Gastroesophageal sphincter (tissue), 4 donors: ENCODE measurements at regions not wholly inside any gene's neighbourhood (a gene's known extent, or its start where the extent isn't known, plus 50 kb on each side); places are given as distances from the start of the nearest gene placed in this dataset.

ENCODE experiments used
- ATAC-seq: fragments of 150-250 bp; one replicate; pipeline ENCODE4 v1.9.1; 2016; ENCODE audit warnings: mild to moderate bottlenecking, moderate library complexity
- H3K27ac ChIP-seq, 4 donors: fragments of 200-600 bp; sonication (generic) in 3 of 4; 1 replicate in 3 of 4; 2 replicates in 1 of 4; pipeline ENCODE4 v1.5.1; 2016 to 2019
- H3K27me3 ChIP-seq: fragments of 200-600 bp; sonication (generic); one replicate; pipeline ENCODE4 v1.5.1; 2019
- H3K36me3 ChIP-seq, 2 donors: fragments of 200-600 bp; sonication (generic); one replicate each; pipeline ENCODE4 v1.5.1; 2019; ENCODE audit warnings: control low read depth in 1 of 2
- H3K4me1 ChIP-seq, 3 donors: fragments of 200-600 bp; sonication (generic); 1 replicate in 2 of 3; 2 replicates in 1 of 3; pipeline ENCODE4 v1.5.1; 2016 to 2019; ENCODE audit warnings: control low read depth in 2 of 3
- H3K4me3 ChIP-seq, 2 donors: fragments of 200-600 bp; sonication (generic); one replicate each; pipeline ENCODE4 v1.5.1; 2019; ENCODE audit warnings: mild to moderate bottlenecking in 1 of 2, moderate library complexity in 1 of 2
- H3K9me3 ChIP-seq, 3 donors: fragments of 200-600 bp; sonication (generic); one replicate each; pipeline ENCODE4 v1.5.1; 2017 to 2019; ENCODE audit warnings: control low read depth in 2 of 3
- CTCF ChIP-seq, 4 experiments: fragments of 200-600 bp in 2 of 4; fragments of 450-650 bp in 2 of 4; sonication (generic) in 1 of 4; IDR thresholded peaks; one replicate each; pipeline ENCODE4 v1.5.1; 2017 to 2019; ENCODE audit warnings: antibody characterized with exemption in 4 of 4, mild to moderate bottlenecking in 2 of 4, moderate library complexity in 2 of 4
- EP300 ChIP-seq: sonication (generic); formaldehyde crosslinking; IDR thresholded peaks from one replicate; pipeline ENCODE4 v1.6.1; 2017; ENCODE audit warnings: antibody characterized with exemption, mild to moderate bottlenecking
- POLR2A ChIP-seq, 2 donors: fragments of 450-650 bp; IDR thresholded peaks; one replicate each; pipeline ENCODE4 v1.6.1; 2017; ENCODE audit warnings: antibody characterized with exemption in 2 of 2, mild to moderate bottlenecking in 2 of 2, moderate library complexity in 1 of 2
- POLR2AphosphoS5 ChIP-seq: sonication (generic); formaldehyde crosslinking; IDR thresholded peaks from one replicate; pipeline ENCODE4 v1.6.1; 2017; ENCODE audit warnings: antibody characterized with exemption
- WGBS, 2 donors: methylation state at CpG; one replicate each; pipeline ENCODE4 v1.1.5; 2018; ENCODE audit warnings: low coverage in 1 of 2; 5-methylcytosine and 5-hydroxymethylcytosine counted together

- no peak overlapping the region for H3K27ac ChIP-seq
- 40 to 69% methylated on average over 1 to 4 of the region's 4 CpGs for WGBS, 2 donors
- H3K9me3 ChIP-seq = no peaks in the 10 kb centered on the region
- no peaks in the 10 kb centered on the region for H3K27me3 ChIP-seq
- H3K4me3 ChIP-seq = no peak overlapping the region
- no peak for TF ChIP-seq CTCF (IDR thresholded peaks at IDR 0.05)
- no peak for TF ChIP-seq POLR2AphosphoS5
- TF ChIP-seq EP300 = no peak
- no peak for TF ChIP-seq POLR2A (IDR thresholded peaks at IDR 0.05)
- ATAC-seq = no peak
- H3K4me1 ChIP-seq = no peaks in the 10 kb centered on the region
- H3K36me3 ChIP-seq = no peaks in the 10 kb centered on the region
Observed at GRCh38 chr9:30197954-30198353, 2186.5 kb upstream of the ACO1 start.

GRCh38 chr9:30198463-30199309 is 2185.8 kb upstream of the ACO1 start:
- H3K27me3 ChIP-seq = no peaks in the 10 kb centered on the region
- no peak overlapping the region for H3K4me3 ChIP-seq
- H3K9me3 ChIP-seq = no peaks in the 10 kb centered on the region
- WGBS, 2 donors = 84 to 96% methylated on average over 4 to 12 of the region's 24 CpGs
- ATAC-seq = no peak
- no peaks in the 10 kb centered on the region for H3K36me3 ChIP-seq
- H3K27ac ChIP-seq = no peak overlapping the region
- TF ChIP-seq CTCF (IDR thresholded peaks at IDR 0.05) (no peak), POLR2A (IDR thresholded peaks at IDR 0.05) (no peak), EP300 (no peak), POLR2AphosphoS5 (no peak)
- no peaks in the 10 kb centered on the region for H3K4me1 ChIP-seq

GRCh38 chr9:30201024-30201423 is 2183.4 kb upstream of the ACO1 start:
- Histone ChIP-seq H3K27ac (no peak overlapping the region), H3K9me3 (no peaks in the 10 kb centered on the region), H3K36me3 (no peaks in the 10 kb centered on the region), H3K4me1 (no peaks in the 10 kb centered on the region), H3K4me3 (no peak overlapping the region), H3K27me3 (no peaks in the 10 kb centered on the region)
- WGBS, 2 donors = 100% methylated on average over 3 of the region's 3 CpGs; no CpG with 5 or more reads in 1 of the 2 donors
- ATAC-seq = no peak
- TF ChIP-seq POLR2A (IDR thresholded peaks at IDR 0.05) (no peak), EP300 (no peak), POLR2AphosphoS5 (no peak), CTCF (IDR thresholded peaks at IDR 0.05) (no peak)

- H3K36me3 ChIP-seq = no peaks in the 10 kb centered on the region
- H3K9me3 ChIP-seq = no peaks in the 10 kb centered on the region
- H3K27me3 ChIP-seq = no peaks in the 10 kb centered on the region
- no peak overlapping the region for H3K4me3 ChIP-seq
- no peak overlapping the region for H3K27ac ChIP-seq
- H3K4me1 ChIP-seq = no peaks in the 10 kb centered on the region
- TF ChIP-seq EP300 = no peak
- TF ChIP-seq POLR2AphosphoS5 = no peak
- ATAC-seq = no peak
- WGBS, 2 donors = 39 to 61% methylated on average over 4 of the region's 4 CpGs
Observed at GRCh38 chr9:30235068-30235467, 2149.4 kb upstream of the ACO1 start.

GRCh38 chr9:30235564-30235963 is 2148.9 kb upstream of the ACO1 start:
- no peaks in the 10 kb centered on the region for H3K4me1 ChIP-seq
- H3K9me3 ChIP-seq = no peaks in the 10 kb centered on the region
- H3K27me3 ChIP-seq = no peaks in the 10 kb centered on the region
- no peak overlapping the region for H3K4me3 ChIP-seq
- no peaks in the 10 kb centered on the region for H3K36me3 ChIP-seq
- WGBS, 2 donors = 83 to 85% methylated on average over 2 of the region's 2 CpGs
- no peak overlapping the region for H3K27ac ChIP-seq
- no peak for TF ChIP-seq POLR2AphosphoS5
- no peak for TF ChIP-seq POLR2A (IDR thresholded peaks at IDR 0.05)
- no peak for TF ChIP-seq CTCF (IDR thresholded peaks at IDR 0.05)
- no peak for TF ChIP-seq EP300
- no peak for ATAC-seq
